DOHH2 (cell line): ENCODE measurements at regions not wholly inside any gene's neighbourhood (a gene's known extent, or its start where the extent isn't known, plus 50 kb on each side); places are given as distances from the start of the nearest gene placed in this dataset.
"Not testable (repeated sequence)": the region's sequence is repeated elsewhere in the genome, so short reads cannot be mapped to it uniquely, and the experiment has no call there.

Experiments used
- H3F3A ChIP-seq: fragments of 200-600 bp; sonication (generic), shearing (Covaris generic); 2 replicates; pipeline ENCODE4 v1.6.0; 2016; ENCODE audit warnings: antibody characterized with exemption, mild to moderate bottlenecking; ENCODE audit not compliant: control insufficient read depth, insufficient read depth
- H3K27ac ChIP-seq: fragments of 200-600 bp; sonication (generic); 2 replicates; pipeline ENCODE4 v1.5.1; 2014; ENCODE audit warnings: low read depth, mild to moderate bottlenecking, low read length, moderate library complexity
- H3K27me3 ChIP-seq: fragments of 200-600 bp; sonication (generic); 2 replicates; pipeline ENCODE4 v1.6.1; 2014; ENCODE audit warnings: mild to moderate bottlenecking, low read length, mixed read lengths; ENCODE audit not compliant: control insufficient read depth
- H3K36me3 ChIP-seq: fragments of 200-600 bp; sonication (generic); 2 replicates; pipeline ENCODE4 v1.6.1; 2014; ENCODE audit warnings: mild to moderate bottlenecking, low read length, moderate library complexity, mixed read lengths; ENCODE audit not compliant: control insufficient read depth
- H3K4me1 ChIP-seq: fragments of 200-600 bp; sonication (generic); 2 replicates; pipeline ENCODE4 v1.6.1; 2014; ENCODE audit warnings: mild to moderate bottlenecking, low read length, mixed read lengths; ENCODE audit not compliant: control insufficient read depth
- H3K4me2 ChIP-seq: fragments of 200-600 bp; sonication (generic); 2 replicates; pipeline ENCODE4 v1.6.0; 2014; ENCODE audit warnings: mild to moderate bottlenecking, low read length, moderate library complexity
- H3K4me3 ChIP-seq: fragments of 200-600 bp; sonication (generic); 2 replicates; pipeline ENCODE4 v1.5.1; 2014; ENCODE audit warnings: mild to moderate bottlenecking, low read length, mixed read lengths
- H3K79me2 ChIP-seq: fragments of 200-600 bp; sonication (generic); 2 replicates; pipeline ENCODE4 v1.6.1; 2014; ENCODE audit warnings: mild to moderate bottlenecking, low read length, mixed read lengths; ENCODE audit not compliant: control insufficient read depth
- H3K9me2 ChIP-seq: fragments of 200-600 bp; sonication (generic); replicated peaks from 2 replicates; pipeline ENCODE4 v1.6.1; 2014; ENCODE audit warnings: mild to moderate bottlenecking, low read length, mixed read lengths; ENCODE audit not compliant: control insufficient read depth
- H3K9me3 ChIP-seq: fragments of 200-600 bp; sonication (generic); 2 replicates; pipeline ENCODE4 v1.6.1; 2014; ENCODE audit warnings: antibody characterized with exemption, low read length, mixed read lengths; ENCODE audit not compliant: control insufficient read depth, insufficient read depth
- H4K20me1 ChIP-seq: fragments of 200-600 bp; sonication (generic); 2 replicates; pipeline ENCODE4 v1.6.0; 2014; ENCODE audit warnings: low read depth, mild to moderate bottlenecking, antibody characterized with exemption, low read length, moderate library complexity; ENCODE audit not compliant: control insufficient read depth, insufficient read depth
- EZH2phosphoT487 ChIP-seq: fragments of 200-600 bp; sonication (generic); IDR thresholded peaks from 2 replicates; pipeline ENCODE4 v1.6.1; 2017; ENCODE audit warnings: borderline replicate concordance, mild to moderate bottlenecking, antibody characterized with exemption, low read length, moderate library complexity, mixed read lengths
- TF ChIP-seq, protein P1 (sequence below): fragments of 200-600 bp; sonication (generic); IDR thresholded peaks from one replicate; pipeline ENCODE4 v1.5.1; 2014; ENCODE audit warnings: antibody characterized with exemption, mild to moderate bottlenecking, low read depth, low read length; ENCODE audit not compliant: poor library complexity, severe bottlenecking

DNA sequence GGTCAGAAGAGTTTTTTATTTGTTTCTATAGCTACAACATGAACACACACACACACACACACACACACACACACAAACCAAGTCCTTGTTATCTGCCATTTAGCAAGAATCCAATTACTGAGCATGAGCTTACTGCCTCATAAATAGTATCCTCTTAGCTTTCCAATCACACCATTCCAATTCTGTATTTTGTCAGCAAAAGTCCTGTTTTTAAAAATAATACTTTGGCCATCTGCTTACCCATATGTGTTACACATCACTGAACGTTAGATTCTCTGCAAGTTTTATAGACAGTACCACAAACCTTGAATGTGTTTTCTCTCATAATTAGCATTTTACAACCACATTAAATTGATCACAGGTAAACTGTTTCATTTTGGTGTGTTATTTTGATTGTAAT is 1905.4 kb upstream of the FLRT2 start:
- H3K4me3 ChIP-seq = no peak overlapping the region
- H3K4me2 ChIP-seq = no peak overlapping the region

DNA sequence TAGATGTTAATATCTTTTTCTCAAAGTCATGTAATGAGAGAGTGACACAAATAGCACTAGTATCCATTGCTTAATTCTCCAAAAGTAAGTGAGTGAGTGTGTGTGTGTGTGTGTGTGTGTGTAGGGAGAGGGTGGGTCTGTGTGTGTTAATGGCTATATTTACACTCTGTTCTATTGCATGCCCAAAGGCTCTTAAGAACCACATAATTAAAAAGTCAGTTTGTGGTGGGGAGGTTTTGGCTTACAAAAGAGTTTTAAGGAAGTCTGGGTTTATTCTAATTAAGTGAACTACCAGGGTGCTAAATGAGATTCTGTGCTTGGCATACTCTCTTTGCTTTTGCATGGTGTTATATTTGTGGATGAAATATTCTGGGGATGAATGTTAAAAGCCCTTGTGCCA is 1897.6 kb upstream of the FLRT2 start:
- Histone ChIP-seq H3K27ac (no peak overlapping the region), H3F3A (no peaks in the 10 kb centered on the region), H4K20me1 (no peaks in the 10 kb centered on the region), H3K4me1 (no peaks in the 10 kb centered on the region), H3K9me2 (no peaks in the 10 kb centered on the region), H3K4me2 (no peak overlapping the region), H3K36me3 (no peaks in the 10 kb centered on the region), H3K9me3 (no peaks in the 10 kb centered on the region), H3K4me3 (no peak overlapping the region), H3K27me3 (no peaks in the 10 kb centered on the region), H3K79me2 (no peaks in the 10 kb centered on the region)
- TF ChIP-seq, protein P1, sequence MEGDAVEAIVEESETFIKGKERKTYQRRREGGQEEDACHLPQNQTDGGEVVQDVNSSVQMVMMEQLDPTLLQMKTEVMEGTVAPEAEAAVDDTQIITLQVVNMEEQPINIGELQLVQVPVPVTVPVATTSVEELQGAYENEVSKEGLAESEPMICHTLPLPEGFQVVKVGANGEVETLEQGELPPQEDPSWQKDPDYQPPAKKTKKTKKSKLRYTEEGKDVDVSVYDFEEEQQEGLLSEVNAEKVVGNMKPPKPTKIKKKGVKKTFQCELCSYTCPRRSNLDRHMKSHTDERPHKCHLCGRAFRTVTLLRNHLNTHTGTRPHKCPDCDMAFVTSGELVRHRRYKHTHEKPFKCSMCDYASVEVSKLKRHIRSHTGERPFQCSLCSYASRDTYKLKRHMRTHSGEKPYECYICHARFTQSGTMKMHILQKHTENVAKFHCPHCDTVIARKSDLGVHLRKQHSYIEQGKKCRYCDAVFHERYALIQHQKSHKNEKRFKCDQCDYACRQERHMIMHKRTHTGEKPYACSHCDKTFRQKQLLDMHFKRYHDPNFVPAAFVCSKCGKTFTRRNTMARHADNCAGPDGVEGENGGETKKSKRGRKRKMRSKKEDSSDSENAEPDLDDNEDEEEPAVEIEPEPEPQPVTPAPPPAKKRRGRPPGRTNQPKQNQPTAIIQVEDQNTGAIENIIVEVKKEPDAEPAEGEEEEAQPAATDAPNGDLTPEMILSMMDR = no peak
- TF ChIP-seq EZH2phosphoT487 = no peak

More for the DNA sequence above, 1905.4 kb upstream of the FLRT2 start:
- Histone ChIP-seq H3K79me2 (no peaks in the 10 kb centered on the region), H3K27me3 (no peaks in the 10 kb centered on the region), H3K36me3 (no peaks in the 10 kb centered on the region), H3F3A (no peaks in the 10 kb centered on the region), H3K4me1 (no peaks in the 10 kb centered on the region), H3K9me2 (no peaks in the 10 kb centered on the region), H3K9me3 (no peaks in the 10 kb centered on the region), H3K27ac (no peak overlapping the region), H4K20me1 (no peaks in the 10 kb centered on the region)
- TF ChIP-seq EZH2phosphoT487 = no peak
- TF ChIP-seq, protein P1 = no peak

DNA sequence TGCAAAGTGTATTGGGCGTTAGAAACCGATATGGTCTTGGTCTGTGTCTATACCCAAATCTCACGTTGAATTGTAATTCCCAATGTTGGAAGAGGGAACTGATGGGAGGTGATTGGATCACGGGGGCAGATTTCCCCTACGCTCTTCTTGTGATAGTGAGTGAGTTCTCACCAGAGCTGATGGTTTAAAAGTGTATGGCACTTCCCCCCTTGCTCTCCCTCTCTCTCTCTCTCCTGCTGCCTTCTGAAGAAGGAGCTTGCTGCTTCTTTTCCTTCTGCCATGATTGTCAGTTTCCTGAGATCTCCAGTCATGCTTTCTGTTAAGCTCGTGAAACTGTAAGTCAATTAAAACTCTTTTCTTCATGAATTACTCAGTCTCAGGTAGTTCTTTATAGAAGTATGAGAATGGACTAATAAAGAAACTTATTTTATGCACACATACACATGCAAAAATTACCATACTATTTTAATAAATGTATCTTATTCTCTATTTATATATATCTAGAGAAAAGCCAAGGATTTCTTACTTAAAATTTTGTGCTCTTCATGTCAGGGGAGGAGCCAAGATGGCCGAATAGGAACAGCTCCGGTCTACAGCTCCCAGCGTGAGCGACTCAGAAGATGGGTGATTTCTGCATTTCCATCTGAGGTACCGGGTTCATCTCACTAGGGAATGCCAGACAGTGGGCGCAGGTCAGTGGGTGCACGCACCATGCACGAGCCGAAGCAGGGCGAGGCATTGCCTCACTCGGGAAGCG is 1891.0 kb upstream of the FLRT2 start:
- no peaks in the 10 kb centered on the region for H3K79me2 ChIP-seq
- H3K4me1 ChIP-seq = no peaks in the 10 kb centered on the region
- no peak overlapping the region for H3K4me3 ChIP-seq
- no peaks in the 10 kb centered on the region for H3K9me3 ChIP-seq
- no peaks in the 10 kb centered on the region for H4K20me1 ChIP-seq
- no peak overlapping the region for H3K4me2 ChIP-seq
- no peaks in the 10 kb centered on the region for H3K9me2 ChIP-seq
- no peaks in the 10 kb centered on the region for H3F3A ChIP-seq
- no peaks in the 10 kb centered on the region for H3K27me3 ChIP-seq
- TF ChIP-seq EZH2phosphoT487 = no peak
- TF ChIP-seq, protein P1 = no peak
- no peaks in the 10 kb centered on the region for H3K36me3 ChIP-seq
- no peak overlapping the region for H3K27ac ChIP-seq

DNA sequence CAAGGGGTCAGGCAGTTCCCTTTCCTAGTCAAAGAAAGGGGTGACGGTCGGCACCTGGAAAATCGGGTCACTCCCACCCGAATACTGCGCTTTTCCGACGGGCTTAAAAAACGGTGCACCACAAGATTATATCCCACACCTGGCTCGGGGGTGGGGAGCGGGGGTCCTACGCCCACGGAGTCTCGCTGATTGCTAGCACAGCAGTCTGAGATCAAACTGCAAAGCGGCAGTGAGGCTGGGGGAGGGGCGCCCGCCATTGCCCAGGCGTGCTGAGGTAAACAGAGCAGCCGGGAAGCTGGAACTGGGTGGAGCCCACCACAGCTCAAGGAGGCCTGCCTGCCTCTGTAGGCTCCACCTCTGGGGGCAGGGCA is 1890.5 kb upstream of the FLRT2 start:
- not testable (repeated sequence) for H3K4me1 ChIP-seq, H3K36me3 ChIP-seq, H3K9me3 ChIP-seq, H3K79me2 ChIP-seq, H3K27ac ChIP-seq, H3K9me2 ChIP-seq, H3F3A ChIP-seq, H3K4me2 ChIP-seq, H3K27me3 ChIP-seq, H3K4me3 ChIP-seq, H4K20me1 ChIP-seq
